Skeletal muscle satellite cell (primary cell): ENCODE measurements at regions not wholly inside any gene's neighbourhood (a gene's known extent, or its start where the extent isn't known, plus 50 kb on each side); places are given as distances from the start of the nearest gene placed in this dataset.

Experiments used
- H3K27me3 ChIP-seq: 2 replicates; pipeline ENCODE4 v1.7.0; 2013; ENCODE audit warnings: low read length; ENCODE audit not compliant: control insufficient read depth, insufficient read depth
- H3K36me3 ChIP-seq: 2 replicates; pipeline ENCODE4 v1.7.0; 2013; ENCODE audit warnings: mild to moderate bottlenecking, control low read depth, low read length; ENCODE audit not compliant: insufficient read depth
- H3K4me1 ChIP-seq: 2 replicates; pipeline ENCODE4 v1.7.0; 2013; ENCODE audit warnings: low read length; ENCODE audit not compliant: control insufficient read depth, insufficient read depth
- H3K4me2 ChIP-seq: 2 replicates; pipeline ENCODE4 v1.7.0; 2013; ENCODE audit warnings: mild to moderate bottlenecking, low read length
- H3K4me3 ChIP-seq: 2 replicates; pipeline ENCODE4 v1.7.0; 2013; ENCODE audit warnings: low read length
- H3K9ac ChIP-seq: 2 replicates; pipeline ENCODE4 v1.7.0; 2013; ENCODE audit warnings: mild to moderate bottlenecking, low read depth, low read length, moderate library complexity
- H3K9me3 ChIP-seq: replicated peaks from 2 replicates; pipeline ENCODE4 v1.7.0; 2013; ENCODE audit warnings: mild to moderate bottlenecking, control low read depth, low read length

- Histone ChIP-seq H3K9me3 (no peaks in the 10 kb centered on the region), H3K36me3 (no peaks in the 10 kb centered on the region), H3K27me3 (peaks cover 4% of the 10 kb centered on the region), H3K4me3 (no peak overlapping the region), H3K9ac (no peak overlapping the region), H3K4me1 (no peaks in the 10 kb centered on the region), H3K4me2 (no peak overlapping the region)
Observed at GRCh38 chr16:55151561-55152305, 172.3 kb upstream of the IRX6 start.

DNA sequence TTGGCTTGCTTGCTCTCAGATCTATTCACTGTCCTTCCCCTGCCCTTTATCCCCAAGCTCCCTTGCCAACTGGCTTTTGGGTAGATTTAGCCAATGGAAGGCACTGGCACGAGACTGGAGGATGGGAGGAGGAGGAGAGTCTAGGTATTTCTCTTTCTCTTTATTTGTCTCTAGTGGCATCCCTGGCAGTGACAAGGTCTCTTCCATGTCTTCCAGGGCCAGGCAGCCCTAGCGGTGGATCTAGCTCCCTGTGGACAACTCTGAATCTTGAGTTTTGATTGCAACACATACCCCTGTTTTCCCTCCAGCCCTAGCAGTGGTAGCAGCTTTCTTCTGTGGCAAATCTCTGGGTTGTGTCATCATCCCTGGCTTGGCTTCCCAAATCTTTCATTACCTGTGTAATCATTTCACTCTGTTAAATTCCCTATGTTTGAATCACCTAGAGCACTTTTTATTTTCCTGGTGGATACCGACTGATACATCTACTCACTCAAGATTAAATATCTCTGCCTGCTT, 171.1 kb upstream of the IRX6 start:
- no peaks in the 10 kb centered on the region for H3K4me1 ChIP-seq
- no peak overlapping the region for H3K9ac ChIP-seq
- no peaks in the 10 kb centered on the region for H3K36me3 ChIP-seq
- no peaks in the 10 kb centered on the region for H3K9me3 ChIP-seq
- peaks cover 4% of the 10 kb centered on the region for H3K27me3 ChIP-seq
- H3K4me3 ChIP-seq: no peak overlapping the region
- no peak overlapping the region for H3K4me2 ChIP-seq

- Histone ChIP-seq H3K36me3 (no peaks in the 10 kb centered on the region), H3K27me3 (peaks cover 4% of the 10 kb centered on the region), H3K4me1 (no peaks in the 10 kb centered on the region), H3K9me3 (no peaks in the 10 kb centered on the region), H3K4me3 (no peak overlapping the region), H3K4me2 (no peak overlapping the region), H3K9ac (no peak overlapping the region)
Observed at GRCh38 chr16:55154262-55154661, 169.7 kb upstream of the IRX6 start.

GRCh38 chr16:55154956-55155355, 169.0 kb upstream of the IRX6 start:
- no peak overlapping the region for H3K4me3 ChIP-seq
- H3K36me3 ChIP-seq: no peaks in the 10 kb centered on the region
- no peaks in the 10 kb centered on the region for H3K4me1 ChIP-seq
- H3K4me2 ChIP-seq: no peak overlapping the region
- H3K9ac ChIP-seq: no peak overlapping the region
- peaks cover 4% of the 10 kb centered on the region for H3K27me3 ChIP-seq
- H3K9me3 ChIP-seq: no peaks in the 10 kb centered on the region

GRCh38 chr16:55155815-55156214, 168.2 kb upstream of the IRX6 start:
- no peaks in the 10 kb centered on the region for H3K36me3 ChIP-seq
- no peak overlapping the region for H3K9ac ChIP-seq
- H3K4me1 ChIP-seq: no peaks in the 10 kb centered on the region
- no peaks in the 10 kb centered on the region for H3K9me3 ChIP-seq
- H3K27me3 ChIP-seq: peaks cover 4% of the 10 kb centered on the region
- no peak overlapping the region for H3K4me2 ChIP-seq
- no peak overlapping the region for H3K4me3 ChIP-seq

- Histone ChIP-seq H3K27me3 (no peaks in the 10 kb centered on the region), H3K9me3 (no peaks in the 10 kb centered on the region), H3K4me1 (no peaks in the 10 kb centered on the region), H3K9ac (no peak overlapping the region), H3K4me2 (no peak overlapping the region), H3K36me3 (no peaks in the 10 kb centered on the region), H3K4me3 (no peak overlapping the region)
Observed at GRCh38 chr16:55169780-55170179, 154.2 kb upstream of the IRX6 start.

DNA sequence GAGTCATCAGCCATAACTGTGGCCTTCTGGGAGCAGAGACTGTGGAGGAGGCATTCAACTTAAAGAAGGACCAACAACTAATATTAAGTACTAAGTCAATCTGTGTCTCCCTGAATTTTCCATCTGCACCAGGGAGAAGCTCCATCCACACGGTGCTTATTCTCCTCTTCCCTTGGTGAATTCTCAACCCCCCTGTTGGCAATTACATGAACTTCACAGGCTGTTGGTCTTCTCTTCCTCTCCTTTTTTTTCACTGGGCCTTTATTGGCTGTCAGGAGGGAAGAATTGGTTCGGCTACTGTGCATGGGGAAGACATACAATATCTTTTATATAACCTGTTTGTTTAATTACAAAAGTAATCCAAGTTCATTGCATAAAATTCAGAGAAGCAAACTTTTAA, 152.8 kb upstream of the IRX6 start:
- H3K36me3 ChIP-seq: no peaks in the 10 kb centered on the region
- H3K4me2 ChIP-seq: no peak overlapping the region
- no peaks in the 10 kb centered on the region for H3K27me3 ChIP-seq

GRCh38 chr16:55175389-55175788, 148.6 kb upstream of the IRX6 start:
- Histone ChIP-seq H3K36me3 (no peaks in the 10 kb centered on the region), H3K4me3 (no peak overlapping the region), H3K9ac (no peak overlapping the region), H3K9me3 (no peaks in the 10 kb centered on the region), H3K4me1 (no peaks in the 10 kb centered on the region), H3K27me3 (no peaks in the 10 kb centered on the region), H3K4me2 (no peak overlapping the region)

More for the DNA sequence above, 152.8 kb upstream of the IRX6 start:
- Histone ChIP-seq H3K9me3 (no peaks in the 10 kb centered on the region), H3K4me3 (no peak overlapping the region), H3K4me1 (no peaks in the 10 kb centered on the region), H3K9ac (no peak overlapping the region)

- H3K9ac ChIP-seq: no peak overlapping the region
- no peaks in the 10 kb centered on the region for H3K4me1 ChIP-seq
- no peak overlapping the region for H3K4me2 ChIP-seq
- H3K27me3 ChIP-seq: no peaks in the 10 kb centered on the region
- no peaks in the 10 kb centered on the region for H3K9me3 ChIP-seq
- H3K36me3 ChIP-seq: no peaks in the 10 kb centered on the region
- H3K4me3 ChIP-seq: no peak overlapping the region
Observed at GRCh38 chr16:55176901-55177300, 147.1 kb upstream of the IRX6 start.

DNA sequence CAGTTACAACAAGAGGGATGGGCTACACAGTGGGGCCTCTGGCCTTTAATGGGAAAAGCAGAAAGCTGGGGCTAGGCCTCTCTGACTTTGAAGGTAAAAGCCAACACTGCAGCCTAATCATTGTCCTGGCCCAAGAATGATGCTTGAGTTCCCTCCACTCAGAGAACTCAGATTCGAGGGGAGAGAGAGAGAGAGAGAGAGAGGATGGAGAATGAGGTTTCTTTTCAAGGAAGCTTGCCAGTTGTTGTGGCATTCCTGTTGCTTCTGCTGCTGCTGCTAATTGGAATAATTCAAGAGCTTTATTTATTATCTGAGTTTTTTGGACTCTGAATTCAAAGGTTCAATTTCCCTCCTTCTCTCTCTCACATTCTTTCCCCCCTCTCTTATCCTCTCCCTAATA, 144.6 kb upstream of the IRX6 start:
- Histone ChIP-seq H3K27me3 (no peaks in the 10 kb centered on the region), H3K9me3 (no peaks in the 10 kb centered on the region), H3K4me1 (no peaks in the 10 kb centered on the region), H3K36me3 (no peaks in the 10 kb centered on the region), H3K9ac (no peak overlapping the region), H3K4me3 (no peak overlapping the region), H3K4me2 (no peak overlapping the region)

DNA sequence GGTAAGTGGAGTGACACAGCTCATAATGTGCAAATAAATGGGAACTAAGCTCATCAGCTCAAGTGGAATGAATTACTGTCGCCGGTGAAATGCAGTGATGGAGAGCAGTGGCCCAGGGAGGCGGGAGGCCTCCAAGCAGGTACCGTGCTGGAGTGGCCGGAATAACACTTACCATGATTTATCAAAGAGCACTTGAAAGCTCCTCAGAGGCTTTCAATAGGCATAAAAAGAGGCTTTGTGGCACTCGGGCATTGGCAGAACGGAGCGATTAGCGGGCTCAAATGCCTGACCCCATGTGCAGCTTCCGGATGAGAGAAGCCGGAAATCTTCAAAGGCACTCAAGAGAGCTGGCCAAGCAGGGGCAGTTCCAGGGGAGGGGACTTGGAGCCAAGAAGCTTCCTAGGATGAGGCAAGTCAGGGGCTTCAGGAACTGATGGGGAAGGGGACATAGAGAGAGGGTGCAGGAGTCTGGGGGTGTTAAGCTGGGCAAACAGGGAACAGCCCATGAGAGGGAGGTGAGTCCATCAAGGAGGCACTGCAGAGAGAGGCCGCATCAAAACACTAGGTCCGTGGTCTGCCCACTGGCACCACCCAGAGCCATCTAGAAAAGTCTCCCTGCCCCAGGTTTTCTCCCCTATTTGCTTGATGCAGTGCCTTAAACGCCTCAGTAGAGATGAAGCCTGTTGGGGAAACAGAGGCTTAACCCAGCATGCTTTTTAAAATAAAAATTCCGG, 144.0 kb upstream of the IRX6 start:
- Histone ChIP-seq H3K36me3 (no peaks in the 10 kb centered on the region), H3K4me3 (no peak overlapping the region), H3K27me3 (no peaks in the 10 kb centered on the region), H3K9me3 (no peaks in the 10 kb centered on the region), H3K4me2 (no peak overlapping the region), H3K4me1 (no peaks in the 10 kb centered on the region), H3K9ac (no peak overlapping the region)

DNA sequence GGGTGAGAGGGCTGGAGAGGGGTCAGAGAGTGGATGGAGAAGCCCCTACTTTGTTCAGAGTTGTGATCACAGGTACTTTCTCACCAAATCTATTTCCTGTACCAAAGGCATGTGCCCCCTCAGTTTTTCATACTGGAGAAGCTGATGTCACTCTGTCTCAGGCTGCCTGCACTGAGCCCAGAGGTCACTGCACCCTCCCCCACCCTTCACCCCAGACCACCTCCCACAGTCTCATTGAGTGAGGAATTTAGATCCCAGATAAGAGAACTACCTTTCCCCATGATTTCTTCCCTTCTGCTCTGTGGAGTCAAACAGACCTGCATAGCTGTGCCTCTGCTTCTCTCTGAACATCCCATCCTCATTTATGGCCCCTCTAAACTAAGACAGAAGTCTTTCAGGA, 140.0 kb upstream of the IRX6 start:
- no peak overlapping the region for H3K4me3 ChIP-seq
- no peaks in the 10 kb centered on the region for H3K36me3 ChIP-seq
- H3K4me2 ChIP-seq: no peak overlapping the region
- peaks cover 4% of the 10 kb centered on the region for H3K27me3 ChIP-seq
- H3K4me1 ChIP-seq: no peaks in the 10 kb centered on the region
- H3K9me3 ChIP-seq: no peaks in the 10 kb centered on the region
- no peak overlapping the region for H3K9ac ChIP-seq
